Right lobe of liver (tissue), 4 donors: ENCODE measurements at regions not wholly inside any gene's neighbourhood (a gene's known extent, or its start where the extent isn't known, plus 50 kb on each side); places are given as distances from the start of the nearest gene placed in this dataset.

Experiments
- POLR2A ChIP-seq: fragments of 450-650 bp; IDR thresholded peaks from one replicate; pipeline ENCODE4 v1.6.1; 2017; ENCODE audit warnings: antibody characterized with exemption, mild to moderate bottlenecking
- TF ChIP-seq, protein P1 (sequence below), 4 donors: fragments of 200-600 bp in 3 of 4; fragments of 450-650 bp in 1 of 4; IDR thresholded peaks; one replicate each; pipeline versions ENCODE4 v1.5.1 to v1.8.0; 2016 to 2022; ENCODE audit warnings: antibody characterized with exemption in 4 of 4, mild to moderate bottlenecking in 2 of 4
- donor health status: DM: no; HTN: no; CAD: no.
- donor health status: DM: no; HTN: no; CAD: no.
- donor health status: DM: no; HTN: yes; CAD: no.

GRCh38 chr2:205887637-205888036 lies 198.3 kb downstream of the INO80D start:
- TF ChIP-seq, protein P1, sequence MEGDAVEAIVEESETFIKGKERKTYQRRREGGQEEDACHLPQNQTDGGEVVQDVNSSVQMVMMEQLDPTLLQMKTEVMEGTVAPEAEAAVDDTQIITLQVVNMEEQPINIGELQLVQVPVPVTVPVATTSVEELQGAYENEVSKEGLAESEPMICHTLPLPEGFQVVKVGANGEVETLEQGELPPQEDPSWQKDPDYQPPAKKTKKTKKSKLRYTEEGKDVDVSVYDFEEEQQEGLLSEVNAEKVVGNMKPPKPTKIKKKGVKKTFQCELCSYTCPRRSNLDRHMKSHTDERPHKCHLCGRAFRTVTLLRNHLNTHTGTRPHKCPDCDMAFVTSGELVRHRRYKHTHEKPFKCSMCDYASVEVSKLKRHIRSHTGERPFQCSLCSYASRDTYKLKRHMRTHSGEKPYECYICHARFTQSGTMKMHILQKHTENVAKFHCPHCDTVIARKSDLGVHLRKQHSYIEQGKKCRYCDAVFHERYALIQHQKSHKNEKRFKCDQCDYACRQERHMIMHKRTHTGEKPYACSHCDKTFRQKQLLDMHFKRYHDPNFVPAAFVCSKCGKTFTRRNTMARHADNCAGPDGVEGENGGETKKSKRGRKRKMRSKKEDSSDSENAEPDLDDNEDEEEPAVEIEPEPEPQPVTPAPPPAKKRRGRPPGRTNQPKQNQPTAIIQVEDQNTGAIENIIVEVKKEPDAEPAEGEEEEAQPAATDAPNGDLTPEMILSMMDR (IDR thresholded peaks at IDR 0.05) = no peak
- TF ChIP-seq POLR2A = no peak
